VCaP (cell line): ENCODE measurements at regions not wholly inside any gene's neighbourhood (a gene's known extent, or its start where the extent isn't known, plus 50 kb on each side); places are given as distances from the start of the nearest gene placed in this dataset.
"Not testable (repeated sequence)": the region's sequence is repeated elsewhere in the genome, so short reads cannot be mapped to it uniquely, and the experiment has no call there.

Source experiments
- H3K27ac ChIP-seq: fragments of 450-650 bp; 2 replicates; pipeline ENCODE4 v1.5.1; 2017
- CTCF ChIP-seq: fragments of 450-650 bp; conservative IDR thresholded peaks from 2 replicates; pipeline ENCODE4 v1.5.1; 2017; ENCODE audit warnings: mild to moderate bottlenecking, moderate library complexity

- H3K27ac ChIP-seq: no peak overlapping the region
- no peak for TF ChIP-seq CTCF
Measured at GRCh38 chr2:195337597-195337996, 319.4 kb upstream of the SLC39A10 start.

DNA sequence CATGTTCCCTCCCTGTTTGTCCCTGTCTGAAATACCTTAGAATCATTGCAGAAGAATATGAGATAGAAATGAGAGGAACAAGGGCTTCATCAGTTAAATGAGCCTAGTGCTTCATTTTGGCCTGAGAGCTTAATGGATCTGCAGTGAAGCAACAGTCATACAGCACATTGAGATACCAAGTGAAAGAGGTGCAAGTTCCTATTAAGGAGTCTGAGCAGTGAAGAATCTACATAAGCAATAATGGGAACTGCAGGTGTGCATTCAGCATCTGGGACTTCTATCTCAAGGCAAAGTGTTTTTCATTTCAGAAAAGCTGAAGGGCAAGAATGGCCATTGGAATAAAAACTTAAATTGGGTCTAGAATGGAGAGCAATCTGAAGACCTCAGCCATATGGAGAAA is 323.2 kb upstream of the SLC39A10 start:
- H3K27ac ChIP-seq: no peak overlapping the region

DNA sequence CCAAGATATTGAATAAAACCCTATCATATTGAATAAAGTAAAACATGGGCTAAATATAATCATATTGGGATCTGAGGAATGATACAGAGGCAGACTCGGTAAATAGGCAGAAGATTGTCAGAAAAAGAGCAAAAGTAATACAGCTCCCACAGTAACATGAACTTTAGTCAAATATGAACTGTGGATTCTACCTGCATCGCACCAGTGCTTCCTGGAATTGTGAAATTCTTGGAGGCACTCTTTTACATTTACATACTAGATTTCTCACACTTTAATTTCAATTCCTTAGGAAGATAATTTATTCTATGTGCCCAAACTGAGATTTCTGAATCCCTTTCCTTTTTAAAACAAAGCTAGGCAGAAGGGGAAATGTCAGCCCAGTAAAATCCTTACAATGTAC is 325.1 kb upstream of the SLC39A10 start:
- H3K27ac ChIP-seq: no peak overlapping the region

More for the DNA sequence above, 323.2 kb upstream of the SLC39A10 start:
- no peak for TF ChIP-seq CTCF

DNA sequence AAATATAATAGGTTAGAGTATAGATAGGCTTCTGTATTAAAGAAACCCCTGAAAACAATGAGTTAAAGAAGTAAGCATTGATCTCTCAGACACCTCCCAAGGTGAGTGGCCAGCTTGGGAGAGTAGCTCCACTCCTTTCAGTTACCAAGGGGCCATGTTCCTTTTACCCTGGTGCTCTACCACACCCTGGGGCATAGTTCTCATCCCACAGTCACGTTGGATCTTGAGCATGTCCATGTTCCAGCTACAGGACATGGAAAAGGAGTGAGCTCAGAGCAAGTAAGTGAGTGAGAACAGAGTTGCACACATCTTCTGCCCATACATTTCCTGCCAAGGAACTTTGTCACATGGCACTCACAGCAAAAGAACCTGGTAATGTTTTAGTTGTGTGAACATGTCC is 325.9 kb upstream of the SLC39A10 start:
- H3K27ac ChIP-seq: no peak overlapping the region
- no peak for TF ChIP-seq CTCF

More for the DNA sequence above, 325.1 kb upstream of the SLC39A10 start:
- TF ChIP-seq CTCF: no peak

GRCh38 chr2:195330513-195330956 is 326.5 kb upstream of the SLC39A10 start:
- no peak overlapping the region for H3K27ac ChIP-seq
- TF ChIP-seq CTCF: no peak

GRCh38 chr2:195329784-195330183 is 327.2 kb upstream of the SLC39A10 start:
- H3K27ac ChIP-seq: not testable (repeated sequence)

GRCh38 chr2:195326537-195326936 is 330.5 kb upstream of the SLC39A10 start:
- TF ChIP-seq CTCF: no peak
- H3K27ac ChIP-seq: no peak overlapping the region

- peak overlapping the region; percentile 74 for H3K27ac ChIP-seq
- no peak for TF ChIP-seq CTCF
Measured at GRCh38 chr2:195322324-195322723, 334.7 kb upstream of the SLC39A10 start.
